IPS-20b (cell line): ENCODE measurements at regions not wholly inside any gene's neighbourhood (a gene's known extent, or its start where the extent isn't known, plus 50 kb on each side); places are given as distances from the start of the nearest gene placed in this dataset.
A peak's percentile ranks its signal among the peaks of the same experiment; 100 is the strongest.

ENCODE experiments used
- H3K27ac ChIP-seq: one replicate; pipeline ENCODE4 v1.5.1; 2013; ENCODE audit warnings: low read length
- H3K27me3 ChIP-seq: 2 replicates; pipeline ENCODE4 v1.6.1; 2013; ENCODE audit warnings: mild to moderate bottlenecking, low read length, inconsistent platforms; ENCODE audit not compliant: insufficient read depth
- H3K36me3 ChIP-seq: 2 replicates; pipeline ENCODE4 v1.6.1; 2013; ENCODE audit warnings: low read depth, mild to moderate bottlenecking, inconsistent platforms, low read length, moderate library complexity; ENCODE audit not compliant: insufficient read depth
- H3K4me1 ChIP-seq: 2 replicates; pipeline ENCODE4 v1.6.1; 2013; ENCODE audit warnings: mild to moderate bottlenecking, control low read depth, inconsistent platforms, low read length, moderate library complexity; ENCODE audit not compliant: insufficient read depth
- H3K4me3 ChIP-seq: 2 replicates; pipeline ENCODE4 v1.5.1; 2013; ENCODE audit warnings: mild to moderate bottlenecking, low read length, inconsistent platforms
- H3K9ac ChIP-seq: 2 replicates; pipeline ENCODE4 v1.6.1; 2013; ENCODE audit warnings: low read depth, mild to moderate bottlenecking, inconsistent platforms, low read length, moderate library complexity
- H3K9me3 ChIP-seq: 2 replicates; pipeline ENCODE4 v1.6.1; 2013; ENCODE audit warnings: mild to moderate bottlenecking, low read depth, low read length, inconsistent platforms; ENCODE audit not compliant: insufficient read depth

GRCh38 chr9:91114450-91114849, 247.3 kb downstream of the AUH start:
- peaks cover 19% of the 10 kb centered on the region for H3K9me3 ChIP-seq
- H3K36me3 ChIP-seq, result no peaks in the 10 kb centered on the region

DNA sequence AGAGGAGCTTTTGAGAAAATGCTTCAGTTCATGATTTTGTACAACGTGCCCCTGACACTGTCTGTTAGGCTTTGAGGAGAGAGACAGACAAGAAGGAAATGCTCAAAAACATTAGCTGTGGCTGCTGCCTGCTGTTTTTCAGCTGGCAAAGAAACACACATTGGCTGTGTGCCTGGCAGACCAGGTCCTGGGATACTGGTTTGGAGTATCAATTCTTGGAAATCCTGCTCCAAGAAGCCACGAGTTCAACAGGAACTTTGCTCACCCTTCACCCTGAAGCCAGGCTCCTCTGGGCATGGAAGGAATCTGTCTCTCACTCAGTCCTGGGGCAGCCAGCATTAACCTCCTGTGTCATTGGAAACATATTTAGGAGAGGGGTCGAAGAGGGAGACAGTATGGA, 245.5 kb downstream of the AUH start:
- Histone ChIP-seq H3K36me3 (no peaks in the 10 kb centered on the region), H3K4me1 (peaks cover 5% of the 10 kb centered on the region; the same call in 1 of the 2 replicates), H3K9me3 (peaks cover 5% of the 10 kb centered on the region; the same call in 1 of the 2 replicates), H3K27ac (no peak overlapping the region), H3K4me3 (no peak overlapping the region), H3K9ac (no peak overlapping the region), H3K27me3 (peaks cover 5% of the 10 kb centered on the region; the same call in 1 of the 2 replicates)

More at GRCh38 chr9:91114450-91114849, 247.3 kb downstream of the AUH start:
- peaks cover 5% of the 10 kb centered on the region; the same call in 1 of the 2 replicates for H3K4me1 ChIP-seq
- H3K27me3 ChIP-seq, result peaks cover 5% of the 10 kb centered on the region; the same call in 1 of the 2 replicates
- H3K27ac ChIP-seq, result no peak overlapping the region
- H3K9ac ChIP-seq, result no peak overlapping the region
- H3K4me3 ChIP-seq, result no peak overlapping the region

- no peak overlapping the region for H3K4me3 ChIP-seq
- H3K9ac ChIP-seq, result no peak overlapping the region
- no peak overlapping the region for H3K27ac ChIP-seq
- peaks cover 5% of the 10 kb centered on the region; the same call in 1 of the 2 replicates for H3K4me1 ChIP-seq
- peaks cover 5% of the 10 kb centered on the region; the same call in 1 of the 2 replicates for H3K9me3 ChIP-seq
- H3K36me3 ChIP-seq, result no peaks in the 10 kb centered on the region
- peaks cover 5% of the 10 kb centered on the region; the same call in 1 of the 2 replicates for H3K27me3 ChIP-seq
Measured at GRCh38 chr9:91116711-91117110, 245.0 kb downstream of the AUH start.

DNA sequence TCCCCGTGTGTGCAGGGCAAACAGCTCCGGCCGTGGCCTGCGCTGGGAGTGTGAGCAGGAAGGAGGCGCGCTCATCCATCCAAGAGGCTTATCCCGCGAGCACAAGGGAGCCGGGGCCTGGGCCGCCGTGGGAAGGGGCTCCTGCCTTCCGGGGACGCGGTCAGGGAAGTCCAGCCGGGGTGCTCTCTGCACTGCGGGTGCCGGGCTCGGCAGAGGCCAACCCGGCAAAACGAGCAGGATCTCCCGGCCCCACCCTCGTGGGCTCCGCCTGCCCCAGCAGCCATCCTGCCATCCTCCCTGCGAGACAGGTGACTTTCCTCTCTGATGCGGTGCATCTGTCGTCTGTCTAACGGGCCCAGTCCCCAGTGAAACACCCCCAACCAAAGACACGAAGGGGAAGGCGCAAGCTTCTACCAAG, 244.2 kb downstream of the AUH start:
- no peak overlapping the region for H3K4me3 ChIP-seq
- H3K27me3 ChIP-seq, result peaks cover 5% of the 10 kb centered on the region; the same call in 1 of the 2 replicates
- H3K9ac ChIP-seq, result no peak overlapping the region
- no peak overlapping the region for H3K27ac ChIP-seq
- H3K36me3 ChIP-seq, result no peaks in the 10 kb centered on the region
- peaks cover 5% of the 10 kb centered on the region; the same call in 1 of the 2 replicates for H3K9me3 ChIP-seq
- H3K4me1 ChIP-seq, result peaks cover 5% of the 10 kb centered on the region; the same call in 1 of the 2 replicates

DNA sequence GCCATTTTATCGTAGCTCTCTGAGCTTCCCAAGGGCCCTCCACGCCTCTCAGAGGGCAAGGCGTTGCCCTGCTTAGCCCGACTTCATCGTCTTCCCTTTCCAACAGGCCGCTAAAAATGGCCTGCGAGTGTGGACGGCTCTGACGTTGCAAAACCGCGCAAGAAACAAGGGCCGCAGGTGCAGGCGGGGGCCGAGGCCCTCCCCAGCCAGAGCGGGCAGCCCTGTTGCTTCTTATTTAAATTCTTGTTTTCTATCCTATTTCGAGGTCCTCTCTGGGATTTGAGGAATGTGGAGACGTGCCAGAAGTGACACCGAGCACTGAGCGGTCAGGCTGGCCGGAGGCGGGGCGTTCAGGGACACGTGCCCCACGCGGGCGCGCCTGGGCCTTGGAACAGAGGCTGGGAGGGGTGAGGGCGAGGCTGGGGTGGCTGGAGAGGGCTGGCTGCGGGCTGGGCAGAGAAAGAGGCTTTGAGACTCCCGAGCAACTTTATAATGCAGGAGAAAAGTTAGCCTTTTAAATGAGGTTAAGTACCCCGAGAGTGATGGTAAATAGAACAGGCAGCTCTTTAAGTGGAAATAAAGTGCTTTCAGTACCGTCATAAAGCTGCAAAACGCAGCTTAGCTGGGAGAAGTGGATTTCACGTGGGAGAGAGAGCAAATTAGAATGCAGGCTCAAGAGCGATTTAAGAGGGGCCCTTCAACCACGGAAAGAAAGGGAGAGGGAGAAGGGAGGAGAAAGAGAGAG, 243.6 kb downstream of the AUH start:
- peaks cover 5% of the 10 kb centered on the region; the same call in 1 of the 2 replicates for H3K27me3 ChIP-seq
- no peak overlapping the region for H3K27ac ChIP-seq
- H3K4me1 ChIP-seq, result peaks cover 5% of the 10 kb centered on the region; the same call in 1 of the 2 replicates
- H3K36me3 ChIP-seq, result no peaks in the 10 kb centered on the region
- no peak overlapping the region for H3K9ac ChIP-seq
- H3K4me3 ChIP-seq, result peak overlapping the region; percentile 21; the same call in 1 of the 2 replicates
- peaks cover 5% of the 10 kb centered on the region; the same call in 1 of the 2 replicates for H3K9me3 ChIP-seq

GRCh38 chr9:91118704-91119025, 243.1 kb downstream of the AUH start:
- no peak overlapping the region for H3K9ac ChIP-seq
- peaks cover 1% of the 10 kb centered on the region; the same call in 1 of the 2 replicates for H3K9me3 ChIP-seq
- H3K4me1 ChIP-seq, result peaks cover 5% of the 10 kb centered on the region; the same call in 1 of the 2 replicates
- no peaks in the 10 kb centered on the region for H3K36me3 ChIP-seq
- no peak overlapping the region for H3K27ac ChIP-seq
- H3K4me3 ChIP-seq, result peak overlapping the region; percentile 21; the same call in 1 of the 2 replicates
- peaks cover 5% of the 10 kb centered on the region; the same call in 1 of the 2 replicates for H3K27me3 ChIP-seq

GRCh38 chr9:91119142-91119541, 242.6 kb downstream of the AUH start:
- Histone ChIP-seq H3K4me1 (peaks cover 5% of the 10 kb centered on the region; the same call in 1 of the 2 replicates), H3K9ac (no peak overlapping the region), H3K9me3 (no peaks in the 10 kb centered on the region), H3K27ac (no peak overlapping the region), H3K27me3 (peaks cover 5% of the 10 kb centered on the region; the same call in 1 of the 2 replicates), H3K4me3 (no peak overlapping the region), H3K36me3 (no peaks in the 10 kb centered on the region)

GRCh38 chr9:91119679-91120078, 242.0 kb downstream of the AUH start:
- no peaks in the 10 kb centered on the region for H3K9me3 ChIP-seq
- no peaks in the 10 kb centered on the region for H3K36me3 ChIP-seq
- H3K9ac ChIP-seq, result no peak overlapping the region
- H3K27ac ChIP-seq, result no peak overlapping the region
- H3K27me3 ChIP-seq, result peaks cover 5% of the 10 kb centered on the region; the same call in 1 of the 2 replicates
- no peak overlapping the region for H3K4me3 ChIP-seq
- H3K4me1 ChIP-seq, result peaks cover 5% of the 10 kb centered on the region; the same call in 1 of the 2 replicates

GRCh38 chr9:91120200-91120599, 241.5 kb downstream of the AUH start:
- Histone ChIP-seq H3K4me3 (no peak overlapping the region), H3K27ac (no peak overlapping the region), H3K36me3 (no peaks in the 10 kb centered on the region), H3K9me3 (no peaks in the 10 kb centered on the region), H3K27me3 (peaks cover 5% of the 10 kb centered on the region; the same call in 1 of the 2 replicates), H3K9ac (no peak overlapping the region), H3K4me1 (peaks cover 5% of the 10 kb centered on the region; the same call in 1 of the 2 replicates)

DNA sequence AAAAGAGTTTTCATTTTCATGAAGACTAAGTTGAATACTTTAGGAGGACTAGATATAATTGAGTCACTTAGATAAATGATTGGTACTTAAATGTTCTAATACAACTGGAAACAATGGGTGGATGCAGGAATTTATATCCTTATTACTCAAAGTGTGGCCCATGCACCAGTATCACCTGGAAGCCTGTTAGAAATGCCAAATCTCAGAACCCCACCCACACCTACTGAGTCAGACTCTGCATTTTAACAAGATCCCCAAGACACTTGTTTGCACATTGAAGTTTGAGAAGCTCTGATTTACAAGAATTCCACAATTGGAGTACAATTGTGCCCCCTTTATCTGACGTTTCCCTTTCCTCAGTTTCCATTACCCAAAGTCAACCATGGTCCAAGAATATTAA, 239.0 kb downstream of the AUH start:
- Histone ChIP-seq H3K27ac (no peak overlapping the region), H3K36me3 (no peaks in the 10 kb centered on the region), H3K4me3 (no peak overlapping the region), H3K9me3 (no peaks in the 10 kb centered on the region), H3K27me3 (peaks cover 5% of the 10 kb centered on the region; the same call in 1 of the 2 replicates), H3K9ac (no peak overlapping the region), H3K4me1 (peaks cover 5% of the 10 kb centered on the region; the same call in 1 of the 2 replicates)

- no peaks in the 10 kb centered on the region for H3K36me3 ChIP-seq
- no peak overlapping the region for H3K27ac ChIP-seq
- H3K4me3 ChIP-seq, result no peak overlapping the region
- no peaks in the 10 kb centered on the region for H3K9me3 ChIP-seq
- H3K9ac ChIP-seq, result no peak overlapping the region
- H3K4me1 ChIP-seq, result no peaks in the 10 kb centered on the region
- no peaks in the 10 kb centered on the region for H3K27me3 ChIP-seq
Measured at GRCh38 chr9:91126761-91127445, 234.8 kb downstream of the AUH start.
